Panc1 (cell line): ENCODE measurements at regions not wholly inside any gene's neighbourhood (a gene's known extent, or its start where the extent isn't known, plus 50 kb on each side); places are given as distances from the start of the nearest gene placed in this dataset.

Experiments used
- ATAC-seq: fragments of 200-7000 bp; cut with Tn5 transposase; 2 replicates; pipeline ENCODE4 v1.9.1; 2020; ENCODE audit warnings: mild to moderate bottlenecking, moderate library complexity
- BruUV-seq: library from RNA; stranded (reverse); fragments of 400-500 nt; replicated peaks from 2 replicates; lab custom pipeline; 2021; lab: Mats Ljungman, UMichigan
- CTCF ChIA-PET: fragments of 300-600 bp; sonication (Branson Sonifier 250); formaldehyde crosslinking; loops from one replicate; lab custom pipeline; 2022; ENCODE audit warnings: antibody characterized with exemption; lab: Charles Lee
- POLR2A ChIA-PET: fragments of 300-600 bp; sonication (Branson Sonifier 250); formaldehyde crosslinking; loops from one replicate; lab custom pipeline; 2022; ENCODE audit warnings: antibody characterized with exemption; lab: Charles Lee
- DNase-seq: peaks from one replicate; pipeline ENCODE4 v3.0.0-alpha.2; 2010; ENCODE audit warnings: low read depth, low spot score
- H3K27ac ChIP-seq: 2 replicates; pipeline ENCODE4 v1.5.1; 2011; ENCODE audit warnings: mild to moderate bottlenecking, low read length, inconsistent platforms
- H3K27me3 ChIP-seq: fragments of 200-500 bp; sonication (Bioruptor generic); 2 replicates; pipeline ENCODE4 v1.6.0; 2014; ENCODE audit warnings: low read length, inconsistent platforms; ENCODE audit not compliant: control insufficient read depth, insufficient read depth
- H3K36me3 ChIP-seq: fragments of 200-500 bp; sonication (Bioruptor generic); 2 replicates; pipeline ENCODE4 v1.5.1; 2014; ENCODE audit warnings: inconsistent platforms, mild to moderate bottlenecking, low read length, moderate library complexity; ENCODE audit not compliant: control insufficient read depth, insufficient read depth
- H3K4me1 ChIP-seq: 2 replicates; pipeline ENCODE4 v1.5.1; 2011; ENCODE audit warnings: inconsistent platforms, mild to moderate bottlenecking, low read length, moderate library complexity; ENCODE audit not compliant: control insufficient read depth, insufficient read depth
- H3K4me3 ChIP-seq, 2 experiments: 2 replicates each; pipeline ENCODE4 v1.5.1; 2011 to 2012; ENCODE audit warnings: low read depth in 2 of 2, low read length in 2 of 2, mild to moderate bottlenecking in 2 of 2, inconsistent platforms in 1 of 2, moderate library complexity in 1 of 2
- H3K9me3 ChIP-seq: fragments of 200-500 bp; sonication (Bioruptor generic); 2 replicates; pipeline ENCODE4 v1.5.1; 2014; ENCODE audit warnings: low read depth, mild to moderate bottlenecking, inconsistent platforms, low read length, moderate library complexity; ENCODE audit not compliant: control insufficient read depth, insufficient read depth
- POLR2AphosphoS5 ChIP-seq: IDR thresholded peaks from 2 replicates; pipeline ENCODE4 v1.6.1; 2012; ENCODE audit warnings: mild to moderate bottlenecking, low read depth, low read length, moderate library complexity
- SIN3A ChIP-seq: IDR thresholded peaks from 2 replicates; pipeline ENCODE4 v1.6.1; 2012; ENCODE audit warnings: low read depth, mild to moderate bottlenecking, low read length, moderate library complexity, borderline replicate concordance; ENCODE audit not compliant: insufficient read depth
- TCF7L2 ChIP-seq: IDR thresholded peaks from 2 replicates; pipeline ENCODE4 v1.6.1; 2011; ENCODE audit warnings: mild to moderate bottlenecking, low read depth, low read length, inconsistent platforms
- in situ Hi-C: cut with HindIII; loops from 2 replicates; pipeline ENCODE4 v1.10.0; 2016; ENCODE audit warnings: low sequenced_read_pairs, low pct_unique_long_range_greater_than_20kb
- intact Hi-C: fragments of 100-400 bp; cut with micrococcal nuclease; formaldehyde crosslinking; loops from one replicate; pipeline ENCODE4 v1.10.0; 2022; ENCODE audit not compliant: unreplicated experiment
- TF ChIP-seq, protein P1 (sequence below): fragments of 450-650 bp; IDR thresholded peaks from 2 replicates; pipeline ENCODE4 v1.5.1; 2017; ENCODE audit warnings: mild to moderate bottlenecking
- TF ChIP-seq, protein P2 (sequence below), 2 experiments: IDR thresholded peaks; 2 replicates each; pipeline ENCODE4 v1.6.1; 2011 to 2012; ENCODE audit warnings: low read depth in 2 of 2, control low read depth in 1 of 2, low read length in 1 of 2, mild to moderate bottlenecking in 1 of 2, moderate library complexity in 1 of 2; ENCODE audit not compliant: insufficient read depth in 1 of 2

DNA sequence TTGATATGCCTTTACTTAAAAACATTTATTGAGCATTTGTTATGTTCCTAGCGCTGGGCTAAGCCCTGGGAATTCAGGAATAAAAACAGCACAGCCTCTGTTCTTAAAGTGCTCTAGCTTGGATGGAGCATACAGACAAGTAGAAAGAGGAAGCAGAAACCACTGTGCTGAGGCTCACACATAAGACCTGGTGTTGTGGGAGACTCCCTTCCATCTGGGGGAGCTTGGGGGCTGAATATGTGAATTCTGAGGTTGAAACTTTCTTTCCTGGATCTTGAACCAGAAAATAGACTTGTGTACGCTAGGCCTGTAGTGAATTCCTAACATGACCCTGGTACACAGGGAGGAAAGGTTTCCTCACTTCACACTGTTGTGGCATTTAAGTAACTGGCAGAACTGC is 209.9 kb downstream of the ZNF326 start:
- no peak for TF ChIP-seq TCF7L2
- TF ChIP-seq POLR2AphosphoS5 = no peak
- no TSS peak for BruUV-seq

DNA sequence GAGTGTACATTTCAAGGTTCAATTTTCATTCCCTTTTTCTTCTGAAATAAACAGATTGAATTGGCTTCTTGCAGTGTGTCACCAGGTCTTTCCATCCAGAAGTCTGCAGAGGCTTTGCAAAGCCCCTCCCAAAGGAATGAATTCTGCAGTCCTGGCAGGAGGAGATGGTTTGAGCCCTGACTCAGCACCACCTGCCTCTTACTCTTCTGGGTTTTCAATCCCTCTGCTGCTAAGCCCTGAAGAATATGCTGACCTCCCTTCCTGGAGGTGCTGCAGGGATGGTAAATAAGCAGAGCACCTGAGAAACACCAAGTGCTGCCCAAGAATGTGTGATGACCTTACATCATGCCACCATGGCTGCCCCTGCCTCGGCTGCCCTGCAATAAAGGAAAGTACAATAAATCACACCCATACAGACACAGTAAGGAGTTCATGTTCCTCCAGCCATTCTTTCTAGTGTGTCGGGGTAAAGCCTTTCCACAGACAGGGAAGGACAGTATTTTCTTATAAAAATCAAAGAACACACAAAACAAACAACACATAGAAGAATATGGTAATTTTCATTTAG is 209.2 kb downstream of the ZNF326 start:
- no peak overlapping the region for H3K27ac ChIP-seq
- no TSS peak for BruUV-seq
- no peaks in the 10 kb centered on the region for H3K27me3 ChIP-seq
- DNase-seq (no peak), ATAC-seq (no peak)
- in situ Hi-C loops = no loop called here
- intact Hi-C loops = no loop called here
- no peaks in the 10 kb centered on the region for H3K9me3 ChIP-seq
- no peak overlapping the region for H3K4me3 ChIP-seq
- POLR2A ChIA-PET = no interaction called here
- no peaks in the 10 kb centered on the region for H3K4me1 ChIP-seq
- H3K36me3 ChIP-seq = no peaks in the 10 kb centered on the region
- no peak for TF ChIP-seq TCF7L2
- no peak for TF ChIP-seq POLR2AphosphoS5
- TF ChIP-seq, protein P1, sequence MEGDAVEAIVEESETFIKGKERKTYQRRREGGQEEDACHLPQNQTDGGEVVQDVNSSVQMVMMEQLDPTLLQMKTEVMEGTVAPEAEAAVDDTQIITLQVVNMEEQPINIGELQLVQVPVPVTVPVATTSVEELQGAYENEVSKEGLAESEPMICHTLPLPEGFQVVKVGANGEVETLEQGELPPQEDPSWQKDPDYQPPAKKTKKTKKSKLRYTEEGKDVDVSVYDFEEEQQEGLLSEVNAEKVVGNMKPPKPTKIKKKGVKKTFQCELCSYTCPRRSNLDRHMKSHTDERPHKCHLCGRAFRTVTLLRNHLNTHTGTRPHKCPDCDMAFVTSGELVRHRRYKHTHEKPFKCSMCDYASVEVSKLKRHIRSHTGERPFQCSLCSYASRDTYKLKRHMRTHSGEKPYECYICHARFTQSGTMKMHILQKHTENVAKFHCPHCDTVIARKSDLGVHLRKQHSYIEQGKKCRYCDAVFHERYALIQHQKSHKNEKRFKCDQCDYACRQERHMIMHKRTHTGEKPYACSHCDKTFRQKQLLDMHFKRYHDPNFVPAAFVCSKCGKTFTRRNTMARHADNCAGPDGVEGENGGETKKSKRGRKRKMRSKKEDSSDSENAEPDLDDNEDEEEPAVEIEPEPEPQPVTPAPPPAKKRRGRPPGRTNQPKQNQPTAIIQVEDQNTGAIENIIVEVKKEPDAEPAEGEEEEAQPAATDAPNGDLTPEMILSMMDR = no peak
- TF ChIP-seq SIN3A = no peak
- TF ChIP-seq, protein P2, sequence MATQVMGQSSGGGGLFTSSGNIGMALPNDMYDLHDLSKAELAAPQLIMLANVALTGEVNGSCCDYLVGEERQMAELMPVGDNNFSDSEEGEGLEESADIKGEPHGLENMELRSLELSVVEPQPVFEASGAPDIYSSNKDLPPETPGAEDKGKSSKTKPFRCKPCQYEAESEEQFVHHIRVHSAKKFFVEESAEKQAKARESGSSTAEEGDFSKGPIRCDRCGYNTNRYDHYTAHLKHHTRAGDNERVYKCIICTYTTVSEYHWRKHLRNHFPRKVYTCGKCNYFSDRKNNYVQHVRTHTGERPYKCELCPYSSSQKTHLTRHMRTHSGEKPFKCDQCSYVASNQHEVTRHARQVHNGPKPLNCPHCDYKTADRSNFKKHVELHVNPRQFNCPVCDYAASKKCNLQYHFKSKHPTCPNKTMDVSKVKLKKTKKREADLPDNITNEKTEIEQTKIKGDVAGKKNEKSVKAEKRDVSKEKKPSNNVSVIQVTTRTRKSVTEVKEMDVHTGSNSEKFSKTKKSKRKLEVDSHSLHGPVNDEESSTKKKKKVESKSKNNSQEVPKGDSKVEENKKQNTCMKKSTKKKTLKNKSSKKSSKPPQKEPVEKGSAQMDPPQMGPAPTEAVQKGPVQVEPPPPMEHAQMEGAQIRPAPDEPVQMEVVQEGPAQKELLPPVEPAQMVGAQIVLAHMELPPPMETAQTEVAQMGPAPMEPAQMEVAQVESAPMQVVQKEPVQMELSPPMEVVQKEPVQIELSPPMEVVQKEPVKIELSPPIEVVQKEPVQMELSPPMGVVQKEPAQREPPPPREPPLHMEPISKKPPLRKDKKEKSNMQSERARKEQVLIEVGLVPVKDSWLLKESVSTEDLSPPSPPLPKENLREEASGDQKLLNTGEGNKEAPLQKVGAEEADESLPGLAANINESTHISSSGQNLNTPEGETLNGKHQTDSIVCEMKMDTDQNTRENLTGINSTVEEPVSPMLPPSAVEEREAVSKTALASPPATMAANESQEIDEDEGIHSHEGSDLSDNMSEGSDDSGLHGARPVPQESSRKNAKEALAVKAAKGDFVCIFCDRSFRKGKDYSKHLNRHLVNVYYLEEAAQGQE (IDR thresholded peaks at IDR 0.05; ENCODE audit: insufficient read depth in 1 of 2, low read depth in 2 of 2, low read length in 1 of 2) = no peak
- CTCF ChIA-PET = no interaction called here

More for the DNA sequence above, 209.9 kb downstream of the ZNF326 start:
- Histone ChIP-seq H3K36me3 (no peaks in the 10 kb centered on the region), H3K4me3 (no peak overlapping the region), H3K27me3 (no peaks in the 10 kb centered on the region), H3K27ac (no peak overlapping the region), H3K9me3 (no peaks in the 10 kb centered on the region), H3K4me1 (no peaks in the 10 kb centered on the region)
- no peak for ATAC-seq
- in situ Hi-C loops (no loop called here), intact Hi-C loops (no loop called here)
- no peak for DNase-seq
- ChIA-PET CTCF (no interaction called here), POLR2A (no interaction called here)
